ENCODE measurements at regions not wholly inside any gene's neighbourhood (a gene's known extent, or its start where the extent isn't known, plus 50 kb on each side); places are given as distances from the start of the nearest gene placed in this dataset.
A peak's percentile ranks its signal among the peaks of the same experiment; 100 is the strongest.

DNA sequence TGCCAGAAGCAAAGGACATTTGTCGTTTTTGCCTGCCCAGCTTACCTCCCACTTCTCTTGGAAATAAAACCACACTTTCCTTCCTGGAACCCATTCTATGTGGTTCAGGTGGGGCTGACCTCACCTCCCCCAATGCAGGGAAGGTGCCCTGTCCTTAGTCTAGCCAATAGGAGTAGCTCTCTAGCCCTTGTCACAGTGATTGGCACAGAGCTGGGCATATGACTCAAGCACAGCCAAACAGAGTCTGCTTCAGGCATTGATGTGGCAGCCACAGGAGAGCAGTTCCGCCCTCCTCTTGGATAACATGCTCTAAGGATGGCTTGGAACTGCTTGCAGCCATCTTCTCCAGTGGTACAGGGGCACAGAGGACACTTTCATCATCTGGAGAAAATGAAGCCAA is 134.0 kb downstream of the LRIG2 start:
- Histone ChIP-seq H3K79me2 (ENCODE audit: control insufficient read depth in 1 of 2, insufficient read depth in 2 of 2, low read length in 2 of 2) (no peaks in the 10 kb centered on the region), H3K4me2 (ENCODE audit: insufficient read depth in 1 of 2, low read depth in 2 of 2, low read length in 2 of 2) (no peak overlapping the region), H3K79me1 (ENCODE audit: low read depth, low read length) (no peaks in the 10 kb centered on the region), H3K4me1 (replicated peaks in 1 of 4; ENCODE audit: control insufficient read depth in 3 of 4, insufficient read depth in 4 of 4, low read length in 3 of 4) (peaks cover 0 to 5% (median 0%) of the 10 kb centered on the region in 4 experiments; a peak in 1 of 7 replicates), H3K36me3 (ENCODE audit: control insufficient read depth in 2 of 4, insufficient read depth in 4 of 4, low read length in 3 of 4) (no peaks in the 10 kb centered on the region; a peak in 1 of 8 replicates), H3K9ac (replicated peaks in 1 of 4; ENCODE audit: extremely low read depth in 1 of 4, low read depth in 3 of 4, low read length in 3 of 4) (no peak overlapping the region), H4K8ac (ENCODE audit: extremely low read depth, insufficient read depth, low read length) (no peak overlapping the region; the same call in 1 of the 2 replicates), H2BK20ac (ENCODE audit: low read length) (no peak overlapping the region), H2BK12ac (ENCODE audit: low read depth, low read length) (no peak overlapping the region), H3K4me3 (ENCODE audit: extremely low read depth in 1 of 4, insufficient read depth in 2 of 4, low read depth in 3 of 4, low read length in 4 of 4) (no peak overlapping the region), H3K23ac (ENCODE audit: insufficient read length) (no peak overlapping the region), H2BK120ac (replicated peaks; ENCODE audit: low read depth, low read length) (no peak overlapping the region), H3K14ac (ENCODE audit: insufficient read length) (no peak overlapping the region), H4K91ac (replicated peaks; ENCODE audit: insufficient read length, low read length) (no peak overlapping the region), H3K18ac (ENCODE audit: extremely low read depth, low read length) (no peak overlapping the region), H3K9me3 (ENCODE audit: insufficient read depth in 2 of 2, low read depth in 1 of 2, low read length in 1 of 2) (no peaks in the 10 kb centered on the region), H3K27me3 (replicated peaks in 1 of 4; ENCODE audit: control insufficient read depth in 3 of 4, extremely low read depth in 1 of 4, insufficient read depth in 3 of 4, low read length in 3 of 4) (no peaks in the 10 kb centered on the region), H4K20me1 (replicated peaks in 1 of 2; ENCODE audit: control insufficient read depth in 1 of 2, insufficient read depth in 2 of 2, low read length in 2 of 2) (no peaks in the 10 kb centered on the region), H3K56ac (replicated peaks; ENCODE audit: insufficient read length, low read depth, low read length) (no peak overlapping the region), H3K23me2 (ENCODE audit: low read depth, low read length) (no peaks in the 10 kb centered on the region), H2BK15ac (ENCODE audit: low read length) (no peak overlapping the region), H4K5ac (ENCODE audit: insufficient read length, low read depth, low read length) (no peak overlapping the region), H3K27ac (ENCODE audit: low read depth, low read length) (no peak overlapping the region), H2BK5ac (ENCODE audit: low read depth, low read length) (no peak overlapping the region), H2AFZ (ENCODE audit: low read length) (peak overlapping the region; percentile 48; the same call in 1 of the 2 replicates), H2AK5ac (ENCODE audit: low read depth, low read length) (no peak overlapping the region), H3K4ac (replicated peaks; ENCODE audit: insufficient read length, low read depth, low read length) (no peak overlapping the region)
- 41% methylated on average over 2 of the region's 2 CpGs; no CpG with 5 or more reads in 1 of the 2 experiments for WGBS, 2 experiments (ENCODE audit: extremely low coverage in 1 of 2, insufficient coverage in 1 of 2, insufficient read length in 1 of 2, insufficient replicate concordance in 2 of 2, low coverage in 1 of 2, low lambda C conversion rate in 2 of 2, missing lambda C conversion rate in 1 of 2)
- FAIRE-seq = no peak
- no peak for TF ChIP-seq RNF2 (IDR thresholded peaks at IDR 0.05; ENCODE audit: borderline replicate concordance, low read depth, low read length, missing control alignments, poor library complexity, severe bottlenecking)
- ChIA-PET POLR2A (ENCODE audit: partially characterized antibody) (interaction anchor here (0.8 kb wide), 1 partner anchor 29 kb away, joined by 3 read pairs; no protein-coding TSS in a partner anchor), CTCF (ENCODE audit: partially characterized antibody) (interaction anchor here (0.6 to 4.4 kb wide), 9 partner anchors 12 to 1848 kb away, joined by 3 to 25 read pairs (median 3); no protein-coding TSS in a partner anchor)
- DNase-seq (ENCODE audit: low read depth in 1 of 2, low spot score in 2 of 2) = no peak

All from H1 (cell line).